ENCODE measurements at regions not wholly inside any gene's neighbourhood (a gene's known extent, or its start where the extent isn't known, plus 50 kb on each side); places are given as distances from the start of the nearest gene placed in this dataset.
"Not testable (repeated sequence)": the region's sequence is repeated elsewhere in the genome, so short reads cannot be mapped to it uniquely, and the experiment has no call there.

- Histone ChIP-seq H3K27ac (ENCODE audit: control insufficient read depth, insufficient read depth) (no peak overlapping the region), H3K4me1 (ENCODE audit: control insufficient read depth, insufficient read depth, low read length) (peaks cover 16% of the 10 kb centered on the region), H4K20me1 (ENCODE audit: control insufficient read depth, insufficient read depth) (no peaks in the 10 kb centered on the region), H3K4me2 (ENCODE audit: control insufficient read depth, insufficient read depth) (no peak overlapping the region), H3K4me3 (no peak overlapping the region), H2AFZ (ENCODE audit: control insufficient read depth, low read depth, low read length) (no peak overlapping the region), H3K79me2 (ENCODE audit: control insufficient read depth, insufficient read depth, low read length) (no peaks in the 10 kb centered on the region), H3K36me3 (ENCODE audit: control insufficient read depth in 2 of 2, insufficient read depth in 2 of 2, low read length in 1 of 2) (no peaks in the 10 kb centered on the region), H3K9ac (ENCODE audit: control insufficient read depth, insufficient read depth, low read length) (no peak overlapping the region), H3K27me3 (replicated peaks in 1 of 2; ENCODE audit: control insufficient read depth in 2 of 2, insufficient read depth in 2 of 2, low read length in 1 of 2) (no peaks in the 10 kb centered on the region), H3K9me3 (replicated peaks; ENCODE audit: control insufficient read depth, insufficient read depth, low read length) (peaks cover 5% of the 10 kb centered on the region; the same call in 2 of the 3 replicates)
- in situ Hi-C loops (cut with MboI) (no loop called here), intact Hi-C loops (cut with micrococcal nuclease; ENCODE audit: unreplicated experiment) (no loop called here)
- ChIA-PET CTCF (interaction anchor here (1.0 to 7.4 kb wide), 4 partner anchors 8 to 254 kb away, joined by 3 to 131 read pairs (median 4); no protein-coding TSS in a partner anchor), RAD21 (ENCODE audit: unreplicated experiment) (no interaction called here), SMC1A (ENCODE audit: uncharacterized antibody, unreplicated experiment) (interaction anchor here (1.3 to 8.3 kb wide), 5 partner anchors 8 to 70 kb away, joined by 3 to 138 read pairs (median 7); no protein-coding TSS in a partner anchor), POLR2A (interaction anchor here (0.9 to 4.3 kb wide), 2 partner anchors 8 to 35 kb away, joined by 3 to 29 read pairs; no protein-coding TSS in a partner anchor)
- no peak for FAIRE-seq
- no peak for DNase-seq (ENCODE audit: low read depth, low spot score)
- no peak for TF ChIP-seq E4F1 (IDR thresholded peaks at IDR 0.05; ENCODE audit: borderline replicate concordance, partially characterized antibody)
- no peak for TF ChIP-seq ZSCAN29 (IDR thresholded peaks at IDR 0.05)
- no peak for TF ChIP-seq POU2F2 (IDR thresholded peaks at IDR 0.05; ENCODE audit: borderline replicate concordance, low read depth, low read length)
- no peak for TF ChIP-seq ZBTB11 (CRISPR knock-in tag; IDR thresholded peaks at IDR 0.05)
- TF ChIP-seq ZNF687 (IDR thresholded peaks at IDR 0.05): no peak
- no peak for TF ChIP-seq RAD21 (IDR thresholded peaks at IDR 0.05; ENCODE audit: insufficient read depth, low read depth, low read length)
- no peak for TF ChIP-seq SIX5 (IDR thresholded peaks at IDR 0.05; ENCODE audit: low read depth, low read length, severe bottlenecking)
- ATAC-seq: no peak
- BruUV-seq (replicated peaks): no TSS peak
Measured at GRCh38 chr6:151695156-151695555, 112.3 kb upstream of the ESR1 start.

- H3K36me3 ChIP-seq (ENCODE audit: control insufficient read depth in 2 of 2, insufficient read depth in 2 of 2, low read length in 1 of 2); H3K9me3 ChIP-seq (replicated peaks; ENCODE audit: control insufficient read depth, insufficient read depth, low read length); intact Hi-C loops (cut with micrococcal nuclease; ENCODE audit: unreplicated experiment); DNase-seq (ENCODE audit: low read depth, low spot score); POLR2A ChIA-PET; H3K4me1 ChIP-seq (ENCODE audit: control insufficient read depth, insufficient read depth, low read length); FAIRE-seq; H3K27me3 ChIP-seq (replicated peaks in 1 of 2; ENCODE audit: control insufficient read depth in 2 of 2, insufficient read depth in 2 of 2, low read length in 1 of 2); H3K79me2 ChIP-seq (ENCODE audit: control insufficient read depth, insufficient read depth, low read length); H3K4me2 ChIP-seq (ENCODE audit: control insufficient read depth, insufficient read depth); BruUV-seq (replicated peaks); H4K20me1 ChIP-seq (ENCODE audit: control insufficient read depth, insufficient read depth); H3K4me3 ChIP-seq; in situ Hi-C loops (cut with MboI); H3K9ac ChIP-seq (ENCODE audit: control insufficient read depth, insufficient read depth, low read length); H3K27ac ChIP-seq (ENCODE audit: control insufficient read depth, insufficient read depth); ATAC-seq; RAD21 ChIA-PET (ENCODE audit: unreplicated experiment); H2AFZ ChIP-seq (ENCODE audit: control insufficient read depth, low read depth, low read length): not testable (repeated sequence)
- ChIA-PET SMC1A (ENCODE audit: uncharacterized antibody, unreplicated experiment) (interaction anchor here (1.3 to 8.3 kb wide), 2 partner anchors 63 to 67 kb away, joined by 3 to 90 read pairs; no protein-coding TSS in a partner anchor), CTCF (interaction anchor here (1.3 kb wide), 1 partner anchor 126 kb away, joined by 3 read pairs; no protein-coding TSS in a partner anchor)
- WGBS (ENCODE audit: insufficient coverage, insufficient replicate concordance, low lambda C conversion rate, missing lambda C conversion rate): 71% methylated on average over 4 of the region's 4 CpGs
Measured at GRCh38 chr6:151696302-151696701, 111.2 kb upstream of the ESR1 start.

Measured in GM12878 (cell line).